Kidney (tissue), 13 donors: ENCODE measurements at regions not wholly inside any gene's neighbourhood (a gene's known extent, or its start where the extent isn't known, plus 50 kb on each side); places are given as distances from the start of the nearest gene placed in this dataset.

Experiments used
- DNase-seq, 5 donors: peaks; one replicate each; pipeline ENCODE4 v3.0.0-alpha.2; 2013 to 2020
- FAIRE-seq: peaks from 2 replicates; lab custom pipeline; 2012; peaks lifted over from hg19 to GRCh38; lab: Jason Lieb, UNC
- H3K27ac ChIP-seq, 2 donors: one replicate each; pipeline ENCODE4 v1.7.0; 2013; ENCODE audit warnings: low read depth in 2 of 2, low read length in 2 of 2, inconsistent platforms in 1 of 2
- H3K27me3 ChIP-seq: one replicate; pipeline ENCODE4 v1.7.1; 2013; ENCODE audit warnings: low read length, inconsistent platforms; ENCODE audit not compliant: control insufficient read depth, insufficient read depth
- H3K36me3 ChIP-seq, 3 donors: one replicate each; pipeline versions ENCODE4 v1.7.0 to v1.7.1; 2013; ENCODE audit warnings: low read length in 3 of 3, control low read depth in 1 of 3, inconsistent platforms in 1 of 3; ENCODE audit not compliant: insufficient read depth in 3 of 3, control insufficient read depth in 2 of 3
- H3K4me1 ChIP-seq, 3 donors: one replicate each; pipeline versions ENCODE4 v1.7.0 to v1.7.1; 2013; ENCODE audit warnings: low read length in 3 of 3, inconsistent platforms in 1 of 3, low read depth in 1 of 3; ENCODE audit not compliant: control insufficient read depth in 2 of 3, insufficient read depth in 2 of 3
- H3K4me3 ChIP-seq, 3 donors: one replicate each; pipeline versions ENCODE4 v1.7.0 to v1.8.1; 2013; ENCODE audit warnings: low read length in 3 of 3, control low read depth in 1 of 3, inconsistent platforms in 1 of 3
- H3K9ac ChIP-seq, 3 donors: one replicate each; pipeline versions ENCODE4 v1.7.0 to v1.7.1; 2013; ENCODE audit warnings: low read length in 3 of 3, control low read depth in 1 of 3, inconsistent platforms in 1 of 3
- H3K9me3 ChIP-seq, 3 donors: one replicate each; pipeline versions ENCODE4 v1.7.0 to v1.7.1; 2013; ENCODE audit warnings: low read length in 3 of 3, control low read depth in 1 of 3, inconsistent platforms in 1 of 3; ENCODE audit not compliant: control insufficient read depth in 2 of 3, insufficient read depth in 1 of 3
- CTCF ChIP-seq: IDR thresholded peaks from 3 replicates; pipeline ENCODE4 v1.5.1; 2012; ENCODE audit warnings: mild to moderate bottlenecking, moderate library complexity, borderline replicate concordance; ENCODE audit not compliant: insufficient read depth; ENCODE audit errors: extremely low read depth
- intact Hi-C: fragments of 100-400 bp; cut with DNase I; formaldehyde crosslinking; loops from one replicate; pipeline ENCODE4 v1.11.1; 2022
- donor health status: control.
- donor health status: control.
- donor health status: control.
- donor health status: control.
- donor health status: control.
- donor health status: DM: yes; HTN: yes; CAD: no.
- donor health status: Normal renal cell carcinoma (clear cell type).

- no peak overlapping the region for H3K9ac ChIP-seq
- H3K27me3 ChIP-seq: no peaks in the 10 kb centered on the region
- H3K4me1 ChIP-seq: peaks cover 0 to 5% (median 0%) of the 10 kb centered on the region in 3 donors
- intact Hi-C loops: no loop called here
- FAIRE-seq (no peak), DNase-seq (no peak)
- peaks cover 0 to 2% (median 2%) of the 10 kb centered on the region in 3 donors for H3K36me3 ChIP-seq
- no peak for TF ChIP-seq CTCF
- H3K9me3 ChIP-seq: no peaks in the 10 kb centered on the region
- H3K4me3 ChIP-seq: no peak overlapping the region
- no peak overlapping the region for H3K27ac ChIP-seq
These were observed 73.8 kb upstream of the MTHFD1L start for GRCh38 chr6:150791717-150792116.

DNA sequence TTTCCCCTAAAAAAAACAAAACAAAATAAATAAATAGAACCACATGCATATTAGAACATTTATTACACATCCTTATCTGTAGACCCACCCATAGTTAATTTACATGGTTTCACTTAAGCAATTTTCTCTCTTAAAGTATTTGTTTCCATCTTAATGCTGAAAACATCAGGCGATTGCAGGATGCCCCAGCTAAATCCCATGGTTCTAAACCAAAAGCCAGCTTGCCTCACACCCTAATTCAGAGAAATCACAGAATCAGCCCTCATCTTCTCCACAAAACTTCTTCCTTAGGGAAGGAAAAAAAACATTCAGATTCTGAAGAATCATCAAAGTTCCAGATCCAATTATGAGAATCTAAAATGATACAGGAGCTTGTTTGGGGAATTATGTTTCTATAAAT lies 67.6 kb upstream of the MTHFD1L start:
- Histone ChIP-seq H3K36me3 (no peaks in the 10 kb centered on the region), H3K9ac (no peak overlapping the region), H3K27me3 (no peaks in the 10 kb centered on the region), H3K9me3 (no peaks in the 10 kb centered on the region), H3K4me3 (no peak overlapping the region), H3K27ac (no peak overlapping the region), H3K4me1 (no peaks in the 10 kb centered on the region)
- TF ChIP-seq CTCF: no peak
- no peak for DNase-seq
- intact Hi-C loops: no loop called here
- FAIRE-seq: no peak

DNA sequence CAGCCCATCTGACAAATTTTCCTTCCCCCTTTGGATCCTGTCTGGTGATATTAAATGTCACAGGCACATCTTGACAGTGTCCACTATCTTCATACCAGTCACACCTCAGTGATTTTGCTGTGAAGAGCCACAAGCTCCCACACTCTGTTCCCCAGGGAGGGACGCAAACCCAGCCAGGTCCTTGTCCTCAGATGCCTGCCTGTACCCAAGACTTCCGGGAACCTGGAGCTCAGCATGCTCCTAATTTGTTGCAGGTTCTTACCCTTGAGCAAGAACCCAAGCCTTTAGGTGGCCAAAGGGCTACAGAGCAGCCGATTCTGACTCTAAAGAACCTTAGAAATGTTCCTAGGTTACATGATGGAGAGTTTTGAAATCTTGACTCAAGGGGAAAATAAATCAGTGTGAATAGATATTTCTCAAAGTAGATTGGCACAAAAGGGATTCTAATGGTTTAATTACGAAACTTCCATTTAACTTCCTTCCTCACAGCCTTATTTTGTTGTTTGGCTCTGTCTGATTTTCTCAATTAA lies 66.2 kb upstream of the MTHFD1L start:
- intact Hi-C loops: no loop called here
- H3K9ac ChIP-seq: no peak overlapping the region
- TF ChIP-seq CTCF: no peak
- FAIRE-seq (no peak), DNase-seq (no peak)
- no peak overlapping the region for H3K27ac ChIP-seq
- no peaks in the 10 kb centered on the region for H3K36me3 ChIP-seq
- H3K27me3 ChIP-seq: no peaks in the 10 kb centered on the region
- H3K9me3 ChIP-seq: no peaks in the 10 kb centered on the region
- H3K4me1 ChIP-seq: no peaks in the 10 kb centered on the region
- H3K4me3 ChIP-seq: no peak overlapping the region

DNA sequence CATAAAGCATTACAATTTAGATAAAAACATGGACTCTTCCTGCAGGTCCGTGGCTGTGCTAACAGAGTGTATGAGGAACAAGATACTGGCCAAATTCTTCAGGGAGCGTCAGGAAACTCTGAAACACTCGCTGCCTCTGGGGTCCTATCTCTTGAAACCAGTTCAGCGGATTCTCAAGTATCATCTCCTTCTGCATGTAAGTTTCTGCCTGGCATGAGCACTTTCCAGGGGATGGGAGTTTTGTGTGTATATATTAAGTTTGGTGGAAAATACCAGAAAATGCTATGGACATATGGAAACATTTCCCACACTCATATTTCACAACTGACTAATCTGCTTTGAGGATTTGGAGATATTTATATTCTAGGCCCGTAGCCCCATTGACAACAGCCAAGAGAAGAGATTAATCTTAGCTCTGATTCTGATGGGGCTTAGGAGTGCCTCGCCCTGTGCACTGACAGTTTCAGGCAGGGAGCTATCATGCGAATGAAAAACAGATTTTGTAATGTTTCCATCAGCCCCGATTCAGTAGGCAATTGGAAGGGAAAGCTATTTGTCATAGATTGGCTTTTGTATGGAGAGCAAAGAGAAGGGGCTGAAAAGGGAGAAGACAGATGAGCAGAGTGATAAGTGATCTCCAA lies 64.7 kb upstream of the MTHFD1L start:
- H3K9ac ChIP-seq: no peak overlapping the region
- TF ChIP-seq CTCF: no peak
- H3K36me3 ChIP-seq: no peaks in the 10 kb centered on the region
- intact Hi-C loops: no loop called here
- H3K27ac ChIP-seq: no peak overlapping the region
- FAIRE-seq: no peak
- H3K4me3 ChIP-seq: no peak overlapping the region
- no peak for DNase-seq
- no peaks in the 10 kb centered on the region for H3K27me3 ChIP-seq
- no peaks in the 10 kb centered on the region for H3K9me3 ChIP-seq
- H3K4me1 ChIP-seq: no peaks in the 10 kb centered on the region
